DOHH2 (cell line): ENCODE measurements at regions not wholly inside any gene's neighbourhood (a gene's known extent, or its start where the extent isn't known, plus 50 kb on each side); places are given as distances from the start of the nearest gene placed in this dataset.

ENCODE experiments used
- H3F3A ChIP-seq: fragments of 200-600 bp; sonication (generic), shearing (Covaris generic); 2 replicates; pipeline ENCODE4 v1.6.0; 2016; ENCODE audit warnings: antibody characterized with exemption, mild to moderate bottlenecking; ENCODE audit not compliant: control insufficient read depth, insufficient read depth
- H3K27ac ChIP-seq: fragments of 200-600 bp; sonication (generic); 2 replicates; pipeline ENCODE4 v1.5.1; 2014; ENCODE audit warnings: low read depth, mild to moderate bottlenecking, low read length, moderate library complexity
- H3K27me3 ChIP-seq: fragments of 200-600 bp; sonication (generic); 2 replicates; pipeline ENCODE4 v1.6.1; 2014; ENCODE audit warnings: mild to moderate bottlenecking, low read length, mixed read lengths; ENCODE audit not compliant: control insufficient read depth
- H3K36me3 ChIP-seq: fragments of 200-600 bp; sonication (generic); 2 replicates; pipeline ENCODE4 v1.6.1; 2014; ENCODE audit warnings: mild to moderate bottlenecking, low read length, moderate library complexity, mixed read lengths; ENCODE audit not compliant: control insufficient read depth
- H3K4me1 ChIP-seq: fragments of 200-600 bp; sonication (generic); 2 replicates; pipeline ENCODE4 v1.6.1; 2014; ENCODE audit warnings: mild to moderate bottlenecking, low read length, mixed read lengths; ENCODE audit not compliant: control insufficient read depth
- H3K4me2 ChIP-seq: fragments of 200-600 bp; sonication (generic); 2 replicates; pipeline ENCODE4 v1.6.0; 2014; ENCODE audit warnings: mild to moderate bottlenecking, low read length, moderate library complexity
- H3K4me3 ChIP-seq: fragments of 200-600 bp; sonication (generic); 2 replicates; pipeline ENCODE4 v1.5.1; 2014; ENCODE audit warnings: mild to moderate bottlenecking, low read length, mixed read lengths
- H3K79me2 ChIP-seq: fragments of 200-600 bp; sonication (generic); 2 replicates; pipeline ENCODE4 v1.6.1; 2014; ENCODE audit warnings: mild to moderate bottlenecking, low read length, mixed read lengths; ENCODE audit not compliant: control insufficient read depth
- H3K9me2 ChIP-seq: fragments of 200-600 bp; sonication (generic); replicated peaks from 2 replicates; pipeline ENCODE4 v1.6.1; 2014; ENCODE audit warnings: mild to moderate bottlenecking, low read length, mixed read lengths; ENCODE audit not compliant: control insufficient read depth
- H3K9me3 ChIP-seq: fragments of 200-600 bp; sonication (generic); 2 replicates; pipeline ENCODE4 v1.6.1; 2014; ENCODE audit warnings: antibody characterized with exemption, low read length, mixed read lengths; ENCODE audit not compliant: control insufficient read depth, insufficient read depth
- H4K20me1 ChIP-seq: fragments of 200-600 bp; sonication (generic); 2 replicates; pipeline ENCODE4 v1.6.0; 2014; ENCODE audit warnings: low read depth, mild to moderate bottlenecking, antibody characterized with exemption, low read length, moderate library complexity; ENCODE audit not compliant: control insufficient read depth, insufficient read depth
- EZH2phosphoT487 ChIP-seq: fragments of 200-600 bp; sonication (generic); IDR thresholded peaks from 2 replicates; pipeline ENCODE4 v1.6.1; 2017; ENCODE audit warnings: borderline replicate concordance, mild to moderate bottlenecking, antibody characterized with exemption, low read length, moderate library complexity, mixed read lengths
- TF ChIP-seq, protein P1 (sequence below): fragments of 200-600 bp; sonication (generic); IDR thresholded peaks from one replicate; pipeline ENCODE4 v1.5.1; 2014; ENCODE audit warnings: antibody characterized with exemption, mild to moderate bottlenecking, low read depth, low read length; ENCODE audit not compliant: poor library complexity, severe bottlenecking

DNA sequence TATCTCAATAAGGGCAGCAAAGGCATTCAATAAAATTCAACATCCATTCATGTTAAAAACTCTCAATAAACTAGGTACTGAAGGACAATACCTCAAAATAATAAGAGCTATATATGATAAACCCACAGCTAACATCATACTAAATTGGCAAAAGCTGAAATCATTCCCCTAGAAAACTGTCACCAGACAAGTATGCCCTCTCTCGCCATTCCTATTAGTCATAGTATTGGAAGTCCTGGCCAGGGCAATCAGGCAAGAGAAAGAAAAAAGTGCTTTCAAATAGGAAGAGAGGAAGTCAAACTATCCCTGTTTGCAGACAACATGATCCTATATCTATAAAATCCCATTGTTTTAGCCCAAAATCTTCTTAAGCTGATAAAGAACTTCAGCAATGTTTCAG, 116.8 kb downstream of the TENT5D start:
- H3K36me3 ChIP-seq = no peaks in the 10 kb centered on the region
- no peak overlapping the region for H3K4me3 ChIP-seq
- H3F3A ChIP-seq = no peaks in the 10 kb centered on the region
- no peak overlapping the region for H3K4me2 ChIP-seq
- no peak for TF ChIP-seq EZH2phosphoT487
- TF ChIP-seq, protein P1, sequence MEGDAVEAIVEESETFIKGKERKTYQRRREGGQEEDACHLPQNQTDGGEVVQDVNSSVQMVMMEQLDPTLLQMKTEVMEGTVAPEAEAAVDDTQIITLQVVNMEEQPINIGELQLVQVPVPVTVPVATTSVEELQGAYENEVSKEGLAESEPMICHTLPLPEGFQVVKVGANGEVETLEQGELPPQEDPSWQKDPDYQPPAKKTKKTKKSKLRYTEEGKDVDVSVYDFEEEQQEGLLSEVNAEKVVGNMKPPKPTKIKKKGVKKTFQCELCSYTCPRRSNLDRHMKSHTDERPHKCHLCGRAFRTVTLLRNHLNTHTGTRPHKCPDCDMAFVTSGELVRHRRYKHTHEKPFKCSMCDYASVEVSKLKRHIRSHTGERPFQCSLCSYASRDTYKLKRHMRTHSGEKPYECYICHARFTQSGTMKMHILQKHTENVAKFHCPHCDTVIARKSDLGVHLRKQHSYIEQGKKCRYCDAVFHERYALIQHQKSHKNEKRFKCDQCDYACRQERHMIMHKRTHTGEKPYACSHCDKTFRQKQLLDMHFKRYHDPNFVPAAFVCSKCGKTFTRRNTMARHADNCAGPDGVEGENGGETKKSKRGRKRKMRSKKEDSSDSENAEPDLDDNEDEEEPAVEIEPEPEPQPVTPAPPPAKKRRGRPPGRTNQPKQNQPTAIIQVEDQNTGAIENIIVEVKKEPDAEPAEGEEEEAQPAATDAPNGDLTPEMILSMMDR = no peak
- no peaks in the 10 kb centered on the region for H4K20me1 ChIP-seq
- H3K4me1 ChIP-seq = no peaks in the 10 kb centered on the region
- no peak overlapping the region for H3K27ac ChIP-seq
- H3K79me2 ChIP-seq = no peaks in the 10 kb centered on the region
- no peaks in the 10 kb centered on the region for H3K27me3 ChIP-seq
- no peaks in the 10 kb centered on the region for H3K9me2 ChIP-seq
- H3K9me3 ChIP-seq = no peaks in the 10 kb centered on the region

DNA sequence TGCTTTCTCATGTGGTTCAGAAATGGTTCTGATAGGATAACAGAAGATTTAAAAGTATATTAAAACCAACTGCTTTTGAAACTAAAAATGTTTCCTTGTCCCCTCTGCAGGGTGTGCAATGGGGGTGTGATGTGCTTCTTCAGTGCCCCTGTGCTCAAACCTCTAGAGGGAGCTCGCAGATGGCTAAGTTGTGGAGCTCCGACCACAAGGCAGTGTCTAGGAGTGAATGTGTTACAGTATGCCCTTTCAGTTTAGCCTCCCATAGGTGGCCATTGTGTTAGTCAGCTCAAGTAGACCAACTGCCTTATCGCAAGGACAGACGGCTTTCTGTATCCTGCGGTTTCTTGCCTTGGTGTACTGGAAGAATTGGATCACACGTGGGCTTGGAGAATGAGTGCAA, 130.5 kb downstream of the TENT5D start:
- Histone ChIP-seq H3K27me3 (no peaks in the 10 kb centered on the region), H3K9me2 (no peaks in the 10 kb centered on the region), H3F3A (no peaks in the 10 kb centered on the region), H3K9me3 (no peaks in the 10 kb centered on the region), H3K4me2 (no peak overlapping the region), H3K4me1 (no peaks in the 10 kb centered on the region), H3K27ac (no peak overlapping the region), H3K36me3 (no peaks in the 10 kb centered on the region), H3K4me3 (no peak overlapping the region), H3K79me2 (no peaks in the 10 kb centered on the region), H4K20me1 (no peaks in the 10 kb centered on the region)
- TF ChIP-seq, protein P1 = peak; percentile 9
- no peak for TF ChIP-seq EZH2phosphoT487

DNA sequence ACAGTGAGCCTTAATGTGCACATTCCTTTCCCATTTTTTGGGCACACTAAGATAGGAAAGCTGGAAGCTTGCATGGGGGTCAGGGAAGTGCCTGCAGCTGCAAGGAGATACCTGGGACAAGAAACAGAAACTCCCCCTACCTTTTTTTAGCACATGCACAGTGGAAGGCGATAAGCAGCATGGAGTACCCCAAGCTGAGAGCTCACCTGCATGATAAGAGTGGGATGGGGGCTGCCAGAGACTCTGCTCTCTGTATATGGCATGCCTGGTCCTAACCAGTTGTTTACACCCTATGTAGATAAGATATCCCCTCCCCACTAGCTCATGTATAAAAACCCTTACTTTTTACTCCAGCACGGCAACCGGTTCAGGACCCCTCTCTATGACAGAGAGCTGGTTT, 135.9 kb downstream of the TENT5D start:
- Histone ChIP-seq H4K20me1 (no peaks in the 10 kb centered on the region), H3F3A (no peaks in the 10 kb centered on the region), H3K9me2 (no peaks in the 10 kb centered on the region), H3K9me3 (no peaks in the 10 kb centered on the region), H3K27me3 (no peaks in the 10 kb centered on the region), H3K27ac (no peak overlapping the region), H3K4me1 (no peaks in the 10 kb centered on the region), H3K79me2 (no peaks in the 10 kb centered on the region), H3K4me3 (no peak overlapping the region), H3K4me2 (no peak overlapping the region), H3K36me3 (no peaks in the 10 kb centered on the region)
- TF ChIP-seq, protein P1 = no peak
- no peak for TF ChIP-seq EZH2phosphoT487

DNA sequence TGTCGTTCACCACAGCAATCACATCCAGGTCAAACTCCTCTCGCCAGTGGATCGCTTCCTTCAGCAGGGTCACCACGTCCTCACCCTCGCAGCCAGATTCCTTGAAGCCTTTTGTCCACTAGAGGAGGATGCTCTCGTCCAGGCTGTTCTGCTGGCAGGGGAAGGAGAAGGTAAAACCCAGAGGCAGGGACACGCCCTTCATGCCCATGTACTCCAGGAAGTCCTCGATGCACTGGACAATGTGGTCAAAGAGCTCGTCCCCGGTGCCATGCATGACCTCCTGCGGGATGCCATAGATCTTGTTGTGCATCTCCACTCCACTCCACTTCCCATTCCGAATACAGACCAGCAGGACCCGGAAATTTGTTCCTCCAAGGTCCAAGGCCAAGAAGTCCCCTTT, 152.4 kb downstream of the TENT5D start:
- no peaks in the 10 kb centered on the region for H3K4me1 ChIP-seq
- no peaks in the 10 kb centered on the region for H3K27me3 ChIP-seq
- no peaks in the 10 kb centered on the region for H3K9me3 ChIP-seq

More for the DNA sequence above, 152.4 kb downstream of the TENT5D start:
- H3K9me2 ChIP-seq = no peaks in the 10 kb centered on the region
- H3F3A ChIP-seq = no peaks in the 10 kb centered on the region
- H3K79me2 ChIP-seq = no peaks in the 10 kb centered on the region
- H3K27ac ChIP-seq = no peak overlapping the region
- no peaks in the 10 kb centered on the region for H3K36me3 ChIP-seq
- H3K4me2 ChIP-seq = no peak overlapping the region
- H3K4me3 ChIP-seq = no peak overlapping the region
- TF ChIP-seq, protein P1 = no peak
- TF ChIP-seq EZH2phosphoT487 = no peak
- no peaks in the 10 kb centered on the region for H4K20me1 ChIP-seq
